PC-9 (cell line): ENCODE measurements at regions not wholly inside any gene's neighbourhood (a gene's known extent, or its start where the extent isn't known, plus 50 kb on each side); places are given as distances from the start of the nearest gene placed in this dataset.
"Not testable (repeated sequence)": the region's sequence is repeated elsewhere in the genome, so short reads cannot be mapped to it uniquely, and the experiment has no call there.

Source experiments
- BruUV-seq: library from RNA; stranded (reverse); fragments of 400-500 nt; replicated peaks from 2 replicates; lab custom pipeline; 2021; lab: Mats Ljungman, UMichigan
- CTCF ChIA-PET: fragments of 300-600 bp; sonication (Branson Sonifier 250); formaldehyde crosslinking; loops from one replicate; lab custom pipeline; 2022; ENCODE audit warnings: antibody characterized with exemption; lab: Charles Lee
- POLR2A ChIA-PET: fragments of 300-600 bp; sonication (Branson Sonifier 250); formaldehyde crosslinking; loops from one replicate; lab custom pipeline; 2022; ENCODE audit warnings: antibody characterized with exemption; ENCODE audit not compliant: unreplicated experiment; lab: Charles Lee
- DNase-seq, 2 experiments: peaks; one replicate each; pipeline versions ENCODE4 v3.0.0 to v3.0.0-alpha.2; 2015 to 2022; ENCODE audit warnings: mixed read lengths in 1 of 2
- H2AFZ ChIP-seq: fragments of 200-600 bp; sonication (generic); 2 replicates; pipeline ENCODE4 v1.8.1; 2017; ENCODE audit warnings: antibody characterized with exemption
- H3F3A ChIP-seq: fragments of 200-600 bp; sonication (generic); 2 replicates; pipeline ENCODE4 v1.8.1; 2017; ENCODE audit warnings: antibody characterized with exemption, mild to moderate bottlenecking, low read depth; ENCODE audit not compliant: insufficient read depth
- H3K27ac ChIP-seq: fragments of 200-600 bp; sonication (generic); 2 replicates; pipeline ENCODE4 v1.6.1; 2016; ENCODE audit warnings: mixed run types
- H3K27me3 ChIP-seq: fragments of 200-600 bp; sonication (generic); 2 replicates; pipeline ENCODE4 v1.6.1; 2016; ENCODE audit warnings: low read depth, mixed run types; ENCODE audit not compliant: insufficient read depth
- H3K36me3 ChIP-seq: fragments of 200-600 bp; sonication (generic); 2 replicates; pipeline ENCODE4 v1.6.1; 2016; ENCODE audit warnings: low read depth, mixed run types
- H3K4me1 ChIP-seq: fragments of 200-600 bp; sonication (generic); replicated peaks from 2 replicates; pipeline ENCODE4 v1.6.1; 2016; ENCODE audit warnings: mixed run types; ENCODE audit not compliant: insufficient read depth
- H3K4me2 ChIP-seq: fragments of 200-600 bp; sonication (generic); 2 replicates; pipeline ENCODE4 v1.6.1; 2017; ENCODE audit warnings: mixed run types
- H3K4me3 ChIP-seq: fragments of 200-600 bp; sonication (generic); 2 replicates; pipeline ENCODE4 v1.6.1; 2016; ENCODE audit warnings: mixed run types
- H3K79me2 ChIP-seq: fragments of 200-600 bp; sonication (generic); 2 replicates; pipeline ENCODE4 v1.6.1; 2017; ENCODE audit warnings: low read depth, mixed run types
- H3K9me2 ChIP-seq: fragments of 200-600 bp; sonication (generic); 2 replicates; pipeline ENCODE4 v1.8.1; 2017; ENCODE audit warnings: mild to moderate bottlenecking; ENCODE audit not compliant: insufficient read depth
- H3K9me3 ChIP-seq: fragments of 200-600 bp; sonication (generic); 2 replicates; pipeline ENCODE4 v1.8.1; 2016; ENCODE audit warnings: low read depth; ENCODE audit not compliant: insufficient read depth
- H4K20me1 ChIP-seq: fragments of 200-600 bp; sonication (generic); 2 replicates; pipeline ENCODE4 v1.8.1; 2017; ENCODE audit not compliant: insufficient read depth
- CTCF ChIP-seq: fragments of 200-600 bp; sonication (generic); conservative IDR thresholded peaks from 2 replicates; pipeline ENCODE4 v1.6.1; 2017; ENCODE audit warnings: mixed run types, antibody characterized with exemption, mild to moderate bottlenecking, moderate library complexity
- EZH2 ChIP-seq: fragments of 200-600 bp; sonication (generic); IDR thresholded peaks from 2 replicates; pipeline ENCODE4 v1.8.0; 2017; ENCODE audit warnings: antibody characterized with exemption, low read depth
- intact Hi-C: fragments of 100-400 bp; cut with micrococcal nuclease; formaldehyde crosslinking; loops from one replicate; pipeline ENCODE4 v1.10.0; 2022; ENCODE audit not compliant: unreplicated experiment

- no TSS peak for BruUV-seq
- CTCF ChIA-PET, result no interaction called here
Observed at GRCh38 chrX:10681167-10681566, 60.8 kb upstream of the MID1 start.

GRCh38 chrX:10683631-10684030, 63.2 kb upstream of the MID1 start:
- H3F3A ChIP-seq, CTCF ChIA-PET, H3K9me3 ChIP-seq, H3K36me3 ChIP-seq, POLR2A ChIA-PET, H3K79me2 ChIP-seq, intact Hi-C loops, H3K4me2 ChIP-seq, H3K9me2 ChIP-seq, H3K4me3 ChIP-seq, DNase-seq, BruUV-seq, H4K20me1 ChIP-seq, H2AFZ ChIP-seq, H3K27ac ChIP-seq, H3K4me1 ChIP-seq, H3K27me3 ChIP-seq: not testable (repeated sequence)

More at GRCh38 chrX:10681167-10681566, 60.8 kb upstream of the MID1 start:
- intact Hi-C loops, result no loop called here
- H4K20me1 ChIP-seq, result no peaks in the 10 kb centered on the region
- POLR2A ChIA-PET, result no interaction called here
- no peaks in the 10 kb centered on the region for H3K79me2 ChIP-seq
- TF ChIP-seq EZH2, result no peak
- no peak for TF ChIP-seq CTCF
- no peak overlapping the region for H3K4me3 ChIP-seq
- no peaks in the 10 kb centered on the region for H3K4me1 ChIP-seq
- no peaks in the 10 kb centered on the region for H3F3A ChIP-seq
- no peaks in the 10 kb centered on the region for H3K36me3 ChIP-seq
- DNase-seq, result no peak
- no peaks in the 10 kb centered on the region for H3K9me2 ChIP-seq
- no peak overlapping the region for H3K4me2 ChIP-seq
- H3K27ac ChIP-seq, result no peak overlapping the region
- H3K27me3 ChIP-seq, result no peaks in the 10 kb centered on the region
- no peaks in the 10 kb centered on the region for H3K9me3 ChIP-seq
- H2AFZ ChIP-seq, result no peak overlapping the region

- no peak for DNase-seq
- no peaks in the 10 kb centered on the region for H3F3A ChIP-seq
- BruUV-seq, result no TSS peak
- H4K20me1 ChIP-seq, result no peaks in the 10 kb centered on the region
- ChIA-PET POLR2A (no interaction called here), CTCF (no interaction called here)
- H2AFZ ChIP-seq, result no peak overlapping the region
- no peak overlapping the region for H3K27ac ChIP-seq
- no peak overlapping the region for H3K4me2 ChIP-seq
- H3K9me3 ChIP-seq, result no peaks in the 10 kb centered on the region
- TF ChIP-seq EZH2 (no peak), CTCF (no peak)
- no peaks in the 10 kb centered on the region for H3K4me1 ChIP-seq
- H3K27me3 ChIP-seq, result no peaks in the 10 kb centered on the region
- intact Hi-C loops, result no loop called here
- H3K36me3 ChIP-seq, result no peaks in the 10 kb centered on the region
- no peaks in the 10 kb centered on the region for H3K79me2 ChIP-seq
- no peaks in the 10 kb centered on the region for H3K9me2 ChIP-seq
- no peak overlapping the region for H3K4me3 ChIP-seq
Observed at GRCh38 chrX:10685923-10686595, 65.7 kb upstream of the MID1 start.

GRCh38 chrX:10691751-10692150, 71.4 kb upstream of the MID1 start:
- peak in 1 of 2 experiments; percentile 49 for DNase-seq
- H3K9me3 ChIP-seq, BruUV-seq, H3K4me2 ChIP-seq, POLR2A ChIA-PET, H3K4me3 ChIP-seq, H3K9me2 ChIP-seq, H3F3A ChIP-seq, H3K79me2 ChIP-seq, H2AFZ ChIP-seq, CTCF ChIA-PET, H4K20me1 ChIP-seq, intact Hi-C loops, H3K4me1 ChIP-seq, H3K27me3 ChIP-seq, H3K27ac ChIP-seq, H3K36me3 ChIP-seq: not testable (repeated sequence)
